H1 (cell line): ENCODE measurements at regions not wholly inside any gene's neighbourhood (a gene's known extent, or its start where the extent isn't known, plus 50 kb on each side); places are given as distances from the start of the nearest gene placed in this dataset.

Experiments used
- CTCF ChIA-PET: fragments of 300-600 bp; sonication (Branson Sonifier 250); formaldehyde crosslinking; loops from one replicate; lab custom pipeline; 2021; ENCODE audit not compliant: partially characterized antibody; lab: Charles Lee
- POLR2A ChIA-PET: fragments of 300-600 bp; sonication (Branson Sonifier 250); formaldehyde crosslinking; loops from one replicate; lab custom pipeline; 2021; ENCODE audit warnings: inconsistent platforms; ENCODE audit not compliant: partially characterized antibody; lab: Charles Lee
- DNase-seq, 2 experiments: peaks; one replicate each; pipeline versions ENCODE4 v3.0.0 to v3.0.0-alpha.2; 2010 to 2022; ENCODE audit warnings: low spot score in 2 of 2, low read depth in 1 of 2, mixed read lengths in 1 of 2
- FAIRE-seq: peaks from 2 replicates; lab custom pipeline; 2011; peaks lifted over from hg19 to GRCh38; lab: Jason Lieb, UNC
- H2AFZ ChIP-seq: 2 replicates; pipeline ENCODE4 v1.8.1; 2012; ENCODE audit warnings: low read length, inconsistent platforms
- H2AK5ac ChIP-seq: 2 replicates; pipeline ENCODE4 v1.6.1; 2013; ENCODE audit warnings: low read depth, low read length
- H2BK120ac ChIP-seq: replicated peaks from 2 replicates; pipeline ENCODE3; 2013; ENCODE audit warnings: low read depth, low read length, inconsistent platforms
- H2BK12ac ChIP-seq: 2 replicates; pipeline ENCODE4 v1.6.1; 2013; ENCODE audit warnings: low read depth, low read length
- H2BK15ac ChIP-seq: 2 replicates; pipeline ENCODE4 v1.6.1; 2013; ENCODE audit warnings: low read length
- H2BK20ac ChIP-seq: 2 replicates; pipeline ENCODE4 v1.6.1; 2013; ENCODE audit warnings: low read length
- H2BK5ac ChIP-seq: 2 replicates; pipeline ENCODE4 v1.6.1; 2013; ENCODE audit warnings: low read depth, low read length
- H3K14ac ChIP-seq: 2 replicates; pipeline ENCODE4 v1.6.1; 2013; ENCODE audit warnings: inconsistent platforms; ENCODE audit not compliant: insufficient read length
- H3K18ac ChIP-seq: 2 replicates; pipeline ENCODE4 v1.6.1; 2013; ENCODE audit warnings: low read length; ENCODE audit errors: extremely low read depth
- H3K23ac ChIP-seq: 2 replicates; pipeline ENCODE4 v1.6.1; 2013; ENCODE audit warnings: inconsistent platforms; ENCODE audit not compliant: insufficient read length
- H3K23me2 ChIP-seq: 2 replicates; pipeline ENCODE4 v1.6.1; 2013; ENCODE audit warnings: low read depth, low read length
- H3K27ac ChIP-seq: 2 replicates; pipeline ENCODE4 v1.6.1; 2011; ENCODE audit warnings: low read depth, low read length, inconsistent platforms
- H3K27me3 ChIP-seq, 4 experiments: replicated peaks in 1 of 4; 1 replicate in 1 of 4; 2 replicates in 3 of 4; pipeline versions ENCODE4 v1.6.1 to v1.8.1; 2011 to 2013; ENCODE audit warnings: low read length in 3 of 4, mild to moderate bottlenecking in 3 of 4, inconsistent platforms in 2 of 4, mixed read lengths in 2 of 4, moderate library complexity in 1 of 4; ENCODE audit not compliant: control insufficient read depth in 3 of 4, insufficient read depth in 3 of 4; ENCODE audit errors: extremely low read depth in 1 of 4
- H3K36me3 ChIP-seq, 4 experiments: 2 replicates each; pipeline versions ENCODE4 v1.6.1 to v1.8.1; 2011 to 2013; ENCODE audit warnings: mild to moderate bottlenecking in 4 of 4, low read length in 3 of 4, moderate library complexity in 2 of 4, control low read depth in 1 of 4, inconsistent platforms in 1 of 4; ENCODE audit not compliant: insufficient read depth in 4 of 4, control insufficient read depth in 2 of 4
- H3K4ac ChIP-seq: replicated peaks from 2 replicates; pipeline ENCODE3; 2013; ENCODE audit warnings: low read length, low read depth, mixed read lengths, inconsistent platforms; ENCODE audit not compliant: insufficient read length
- H3K4me1 ChIP-seq, 4 experiments: replicated peaks in 1 of 4; 1 replicate in 1 of 4; 2 replicates in 3 of 4; pipeline versions ENCODE4 v1.6.1 to v1.8.1; 2011 to 2013; ENCODE audit warnings: low read length in 3 of 4, inconsistent platforms in 2 of 4, mixed read lengths in 1 of 4; ENCODE audit not compliant: insufficient read depth in 4 of 4, control insufficient read depth in 3 of 4
- H3K4me2 ChIP-seq, 2 experiments: 2 replicates each; pipeline versions ENCODE4 v1.6.1 to v1.8.1; 2011 to 2013; ENCODE audit warnings: low read depth in 2 of 2, low read length in 2 of 2, control low read depth in 1 of 2, inconsistent platforms in 1 of 2, mild to moderate bottlenecking in 1 of 2; ENCODE audit not compliant: insufficient read depth in 1 of 2
- H3K4me3 ChIP-seq, 4 experiments: fragments of 200-600, 300-600 bp in 1 of 4; sonication (generic), shearing (Covaris generic), sonication (Bioruptor Twin) in 1 of 4; 2 replicates each; pipeline versions ENCODE4 v1.5.1 to v1.8.1; 2011 to 2016; ENCODE audit warnings: low read length in 4 of 4, low read depth in 3 of 4, control low read depth in 2 of 4, inconsistent platforms in 2 of 4, mild to moderate bottlenecking in 2 of 4, mixed read lengths in 1 of 4, moderate library complexity in 1 of 4; ENCODE audit not compliant: insufficient read depth in 2 of 4; ENCODE audit errors: extremely low read depth in 1 of 4
- H3K56ac ChIP-seq: replicated peaks from 2 replicates; pipeline ENCODE3; 2013; ENCODE audit warnings: low read depth, mild to moderate bottlenecking, mixed read lengths, low read length, inconsistent platforms; ENCODE audit not compliant: insufficient read length
- H3K79me1 ChIP-seq: 2 replicates; pipeline ENCODE4 v1.6.1; 2013; ENCODE audit warnings: low read depth, low read length, control low read depth
- H3K79me2 ChIP-seq, 2 experiments: 2 replicates each; pipeline versions ENCODE4 v1.6.1 to v1.8.1; 2012 to 2013; ENCODE audit warnings: low read length in 2 of 2, mild to moderate bottlenecking in 2 of 2, inconsistent platforms in 1 of 2; ENCODE audit not compliant: insufficient read depth in 2 of 2, control insufficient read depth in 1 of 2
- H3K9ac ChIP-seq, 4 experiments: replicated peaks in 1 of 4; 1 replicate in 1 of 4; 2 replicates in 3 of 4; pipeline versions ENCODE4 v1.6.1 to v1.8.1; 2011 to 2013; ENCODE audit warnings: low read depth in 3 of 4, low read length in 3 of 4, control low read depth in 2 of 4, mild to moderate bottlenecking in 2 of 4, moderate library complexity in 2 of 4, inconsistent platforms in 1 of 4; ENCODE audit errors: extremely low read depth in 1 of 4
- H3K9me3 ChIP-seq, 2 experiments: 2 replicates each; pipeline versions ENCODE4 v1.6.1 to v1.8.1; 2012 to 2013; ENCODE audit warnings: mild to moderate bottlenecking in 2 of 2, moderate library complexity in 2 of 2, control low read depth in 1 of 2, inconsistent platforms in 1 of 2, low read depth in 1 of 2, low read length in 1 of 2, mixed read lengths in 1 of 2; ENCODE audit not compliant: insufficient read depth in 2 of 2
- H4K20me1 ChIP-seq, 2 experiments: replicated peaks in 1 of 2; 2 replicates each; pipeline versions ENCODE3 to v1.8.1; 2011 to 2013; ENCODE audit warnings: inconsistent platforms in 2 of 2, low read length in 2 of 2, mild to moderate bottlenecking in 1 of 2; ENCODE audit not compliant: insufficient read depth in 2 of 2, control insufficient read depth in 1 of 2
- H4K5ac ChIP-seq: 2 replicates; pipeline ENCODE4 v1.6.1; 2013; ENCODE audit warnings: low read length, low read depth, mixed read lengths, inconsistent platforms; ENCODE audit not compliant: insufficient read length
- H4K8ac ChIP-seq: 2 replicates; pipeline ENCODE4 v1.8.0; 2013; ENCODE audit warnings: mild to moderate bottlenecking, moderate library complexity, low read length, inconsistent platforms; ENCODE audit not compliant: insufficient read depth; ENCODE audit errors: extremely low read depth
- H4K91ac ChIP-seq: replicated peaks from 2 replicates; pipeline ENCODE3; 2013; ENCODE audit warnings: low read length, mixed read lengths, inconsistent platforms; ENCODE audit not compliant: insufficient read length
- BCL11A ChIP-seq, 2 experiments: IDR thresholded peaks; one replicate each; pipeline ENCODE4 v1.6.1; 2011; ENCODE audit warnings: low read depth in 2 of 2, low read length in 2 of 2, mild to moderate bottlenecking in 2 of 2
- GTF2F1 ChIP-seq: IDR thresholded peaks from 2 replicates; pipeline ENCODE4 v1.6.1; 2012; ENCODE audit warnings: low read depth, low read length, improper control_type of control experiment, borderline replicate concordance
- KDM4A ChIP-seq: IDR thresholded peaks from one replicate; pipeline ENCODE4 v1.7.1; 2012; ENCODE audit warnings: low read depth, mild to moderate bottlenecking, moderate library complexity, low read length, inconsistent platforms; ENCODE audit not compliant: severe bottlenecking
- WGBS, 2 experiments: shearing (Covaris generic) in 1 of 2; methylation state at CpG; one replicate each; pipeline versions ENCODE4 v1.1.6 to v1.1.7; 2013 to 2015; ENCODE audit warnings: low lambda C conversion rate in 2 of 2, mixed read lengths in 2 of 2, inconsistent platforms in 1 of 2, low coverage in 1 of 2, missing lambda C conversion rate in 1 of 2; ENCODE audit not compliant: insufficient replicate concordance in 2 of 2, insufficient coverage in 1 of 2, insufficient read length in 1 of 2; ENCODE audit errors: extremely low coverage in 1 of 2, missing lambda C conversion rate in 1 of 2; 5-methylcytosine and 5-hydroxymethylcytosine counted together

- H3K79me1 ChIP-seq: no peaks in the 10 kb centered on the region
- no peak for TF ChIP-seq BCL11A (IDR thresholded peaks at IDR 0.05; ENCODE audit: low read depth in 2 of 2, low read length in 2 of 2)
- TF ChIP-seq GTF2F1: no peak
- TF ChIP-seq KDM4A: no peak
- H3K79me2 ChIP-seq: no peaks in the 10 kb centered on the region
- no peaks in the 10 kb centered on the region for H3K23me2 ChIP-seq
- H3K4me1 ChIP-seq: no peaks in the 10 kb centered on the region
- no peak overlapping the region for H3K18ac ChIP-seq
- H3K36me3 ChIP-seq: no peaks in the 10 kb centered on the region
- H2BK20ac ChIP-seq: no peak overlapping the region
- H2AFZ ChIP-seq: no peak overlapping the region
- WGBS, 2 experiments: 81% methylated on average over 1 of the region's 1 CpG; no CpG with 5 or more reads in 1 of the 2 experiments
- H2BK12ac ChIP-seq: no peak overlapping the region
- POLR2A ChIA-PET: no interaction called here
- H2AK5ac ChIP-seq: no peak overlapping the region
- H4K20me1 ChIP-seq: no peaks in the 10 kb centered on the region
- no peak overlapping the region for H2BK15ac ChIP-seq
- no peak overlapping the region for H3K27ac ChIP-seq
- H2BK120ac ChIP-seq: no peak overlapping the region
- no peak overlapping the region for H3K4me3 ChIP-seq
- H3K27me3 ChIP-seq: no peaks in the 10 kb centered on the region
- CTCF ChIA-PET: no interaction called here
- no peak overlapping the region for H4K5ac ChIP-seq
- no peak overlapping the region for H3K4ac ChIP-seq
- no peak for FAIRE-seq
- H3K23ac ChIP-seq: no peak overlapping the region
- H3K4me2 ChIP-seq: no peak overlapping the region
- H2BK5ac ChIP-seq: no peak overlapping the region
- no peak overlapping the region for H3K9ac ChIP-seq
- no peaks in the 10 kb centered on the region for H3K9me3 ChIP-seq
- H4K91ac ChIP-seq: no peak overlapping the region
- DNase-seq: no peak
- no peak overlapping the region for H3K56ac ChIP-seq
- no peak overlapping the region for H4K8ac ChIP-seq
- no peak overlapping the region for H3K14ac ChIP-seq
These were observed 101.4 kb downstream of the LHX9 start for GRCh38 chr1:198018529-198018928.
